GM12875 (cell line): ENCODE measurements at regions not wholly inside any gene's neighbourhood (a gene's known extent, or its start where the extent isn't known, plus 50 kb on each side); places are given as distances from the start of the nearest gene placed in this dataset.
"Not testable (repeated sequence)": the region's sequence is repeated elsewhere in the genome, so short reads cannot be mapped to it uniquely, and the experiment has no call there.

ENCODE experiments used
- H3K4me3 ChIP-seq: one replicate; pipeline ENCODE4 v1.5.1; 2011; ENCODE audit warnings: low read depth, low read length, control low read depth
- TF ChIP-seq, protein P1 (sequence below): IDR thresholded peaks from 2 replicates; pipeline ENCODE4 v1.5.1; 2011; ENCODE audit warnings: low read depth, mild to moderate bottlenecking, control low read depth, inconsistent platforms, low read length, moderate library complexity, borderline replicate concordance; ENCODE audit not compliant: insufficient read depth

DNA sequence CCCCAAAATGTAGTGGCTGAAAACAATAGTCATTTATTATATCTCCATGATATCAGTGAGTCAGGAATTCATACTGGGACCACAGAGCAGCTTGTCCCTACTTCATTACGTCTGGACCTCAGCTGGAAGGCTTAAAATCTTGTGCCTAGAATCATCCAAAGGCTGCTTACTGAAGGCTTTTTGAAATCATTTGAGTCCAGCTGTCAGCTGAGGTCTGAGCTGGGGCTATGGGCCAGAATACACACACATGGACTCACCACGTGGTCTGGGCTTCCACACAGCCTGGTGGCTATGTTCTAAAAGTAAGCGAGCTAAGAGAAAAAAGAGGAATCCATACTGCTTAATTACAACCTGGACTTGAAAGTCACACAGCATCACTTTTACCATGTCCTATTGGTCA lies 209.2 kb downstream of the KCTD12 start:
- TF ChIP-seq, protein P1, sequence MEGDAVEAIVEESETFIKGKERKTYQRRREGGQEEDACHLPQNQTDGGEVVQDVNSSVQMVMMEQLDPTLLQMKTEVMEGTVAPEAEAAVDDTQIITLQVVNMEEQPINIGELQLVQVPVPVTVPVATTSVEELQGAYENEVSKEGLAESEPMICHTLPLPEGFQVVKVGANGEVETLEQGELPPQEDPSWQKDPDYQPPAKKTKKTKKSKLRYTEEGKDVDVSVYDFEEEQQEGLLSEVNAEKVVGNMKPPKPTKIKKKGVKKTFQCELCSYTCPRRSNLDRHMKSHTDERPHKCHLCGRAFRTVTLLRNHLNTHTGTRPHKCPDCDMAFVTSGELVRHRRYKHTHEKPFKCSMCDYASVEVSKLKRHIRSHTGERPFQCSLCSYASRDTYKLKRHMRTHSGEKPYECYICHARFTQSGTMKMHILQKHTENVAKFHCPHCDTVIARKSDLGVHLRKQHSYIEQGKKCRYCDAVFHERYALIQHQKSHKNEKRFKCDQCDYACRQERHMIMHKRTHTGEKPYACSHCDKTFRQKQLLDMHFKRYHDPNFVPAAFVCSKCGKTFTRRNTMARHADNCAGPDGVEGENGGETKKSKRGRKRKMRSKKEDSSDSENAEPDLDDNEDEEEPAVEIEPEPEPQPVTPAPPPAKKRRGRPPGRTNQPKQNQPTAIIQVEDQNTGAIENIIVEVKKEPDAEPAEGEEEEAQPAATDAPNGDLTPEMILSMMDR = no peak
- H3K4me3 ChIP-seq = no peak overlapping the region

DNA sequence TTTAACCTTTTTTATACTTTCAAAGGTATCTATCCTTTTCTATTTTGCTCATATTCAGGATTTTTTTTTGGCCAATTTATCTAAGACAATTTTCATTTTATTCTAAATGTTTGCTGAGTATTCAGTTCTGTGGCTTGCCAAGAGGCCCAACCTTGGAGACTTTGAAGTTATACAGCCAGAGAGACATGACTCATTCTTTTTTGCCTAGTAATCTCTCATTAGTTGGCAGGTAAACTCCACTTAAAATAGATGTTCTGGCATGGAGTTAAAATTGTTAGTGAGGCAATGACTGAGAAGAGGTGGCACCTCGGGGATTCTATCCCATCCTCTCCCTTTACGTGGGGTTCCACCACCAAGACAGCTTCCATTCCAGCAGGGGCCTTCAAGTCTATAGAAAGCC lies 213.8 kb downstream of the KCTD12 start:
- H3K4me3 ChIP-seq = no peak overlapping the region
- TF ChIP-seq, protein P1 = no peak

DNA sequence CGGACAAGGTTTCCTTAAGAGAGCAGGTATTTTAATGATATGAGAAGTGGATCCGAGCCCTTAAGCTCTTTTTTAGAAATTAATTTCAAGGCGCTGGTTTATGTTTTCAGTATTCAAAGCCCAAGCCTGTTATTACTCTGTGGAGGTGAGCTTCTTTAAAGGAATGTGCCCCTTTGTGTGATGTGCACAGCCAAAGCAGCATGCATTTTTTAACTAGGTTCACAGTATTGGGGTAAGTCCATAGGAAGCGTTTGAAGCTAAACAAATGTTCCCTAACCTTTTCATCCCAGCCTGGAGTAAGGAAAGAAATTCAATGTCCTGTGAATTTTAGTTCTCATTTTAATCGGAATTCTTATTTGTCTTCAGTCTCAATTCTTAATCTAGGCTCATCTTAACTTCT lies 217.5 kb downstream of the KCTD12 start:
- TF ChIP-seq, protein P1 = no peak
- H3K4me3 ChIP-seq = no peak overlapping the region

DNA sequence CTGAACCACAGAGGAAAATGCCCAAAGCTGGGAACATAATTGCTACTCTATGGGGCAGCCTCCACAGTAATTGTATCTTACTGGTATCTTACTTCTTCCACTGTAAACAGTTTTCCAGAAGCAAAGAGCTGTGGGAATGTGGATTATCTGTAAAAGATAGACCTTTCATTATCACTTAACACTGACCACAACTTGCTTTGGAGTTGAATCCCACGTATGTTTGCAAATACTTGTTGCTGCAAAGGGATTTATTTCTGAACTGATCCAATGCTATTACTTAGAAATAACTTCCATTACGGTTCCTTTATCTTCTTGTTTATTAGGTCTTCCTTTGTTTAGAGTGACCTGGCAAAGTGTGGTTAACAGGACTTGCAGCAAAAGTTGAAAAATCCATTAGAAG lies 218.1 kb downstream of the KCTD12 start:
- no peak overlapping the region for H3K4me3 ChIP-seq
- TF ChIP-seq, protein P1 = no peak

DNA sequence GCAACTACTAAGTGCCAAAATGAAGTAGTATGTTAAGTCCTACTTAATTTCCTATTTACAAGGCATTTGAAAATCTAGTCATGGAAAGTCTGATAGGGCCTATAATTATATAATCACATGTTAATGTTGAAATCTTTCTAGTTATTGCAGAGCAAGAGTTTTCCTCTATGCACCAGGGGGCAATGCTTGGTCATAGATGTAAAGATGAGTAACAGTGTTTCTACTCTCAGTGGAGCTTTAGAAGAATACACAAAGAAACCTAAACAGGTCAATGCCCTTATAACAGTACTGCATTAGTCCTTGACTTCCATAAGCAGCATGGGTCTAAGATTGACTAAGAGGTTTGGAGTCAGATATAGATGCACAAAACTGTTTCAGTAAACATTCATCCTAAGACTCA lies 218.7 kb downstream of the KCTD12 start:
- no peak overlapping the region for H3K4me3 ChIP-seq
- TF ChIP-seq, protein P1 = no peak

DNA sequence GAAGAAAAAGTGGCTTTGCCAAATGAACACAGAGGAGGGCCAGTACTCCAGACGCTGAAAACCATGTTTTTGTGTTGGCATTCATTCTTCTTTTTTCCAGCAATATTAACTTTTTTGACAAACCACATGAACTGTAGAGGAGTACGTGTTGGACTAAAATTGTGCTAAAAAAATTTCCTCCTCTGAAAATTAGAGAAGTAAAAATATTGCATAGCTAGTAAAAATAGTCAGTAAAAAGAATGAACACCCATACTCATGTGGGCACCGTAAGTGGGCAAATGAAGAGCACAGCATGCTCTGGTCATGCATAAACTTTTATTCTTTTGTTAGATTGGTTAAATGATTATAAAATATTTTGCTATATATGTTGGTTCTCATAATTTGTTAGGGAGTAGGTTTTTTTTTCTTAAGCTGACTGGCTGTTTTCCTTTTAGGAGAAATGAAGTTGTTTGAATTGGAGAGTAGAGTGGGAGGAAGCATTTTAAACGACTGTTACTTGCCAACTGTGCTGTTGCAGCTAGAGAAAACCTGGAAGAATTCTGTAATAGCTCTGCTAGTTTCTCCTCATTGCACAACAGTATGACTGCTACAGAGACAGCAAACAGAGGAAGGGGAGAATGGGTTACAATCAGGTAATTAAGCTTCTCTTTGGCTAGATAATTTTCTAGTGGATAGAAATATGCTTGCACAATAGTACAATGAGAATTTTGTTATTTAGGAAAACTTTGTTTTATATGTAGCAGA lies 222.4 kb downstream of the KCTD12 start:
- TF ChIP-seq, protein P1 = no peak
- H3K4me3 ChIP-seq = no peak overlapping the region

DNA sequence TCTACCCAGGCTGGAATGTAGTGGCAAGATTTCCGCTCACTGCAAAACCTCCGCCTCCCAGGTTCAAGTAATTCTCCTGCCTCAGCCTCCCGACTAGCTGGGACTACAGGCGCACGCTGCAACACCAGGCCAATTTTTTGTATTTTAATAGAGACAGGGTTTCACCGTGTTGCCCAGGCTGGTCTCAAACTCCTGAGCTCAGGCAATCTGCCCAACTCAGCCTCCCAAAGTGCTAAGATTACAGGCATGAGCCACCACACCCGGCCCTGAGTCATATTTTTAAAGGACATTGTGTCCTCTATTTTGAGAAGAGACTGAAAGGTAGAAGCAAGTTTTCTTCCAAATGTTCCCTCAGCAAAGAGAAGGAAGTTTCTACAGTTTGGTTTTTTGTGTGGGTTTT lies 227.1 kb downstream of the KCTD12 start:
- H3K4me3 ChIP-seq = not testable (repeated sequence)
